22Rv1 (cell line): ENCODE measurements at regions not wholly inside any gene's neighbourhood (a gene's known extent, or its start where the extent isn't known, plus 50 kb on each side); places are given as distances from the start of the nearest gene placed in this dataset.

ENCODE experiments used
- H3K27ac ChIP-seq: fragments of 450-650 bp; 2 replicates; pipeline ENCODE4 v1.5.1; 2017
- CTCF ChIP-seq: fragments of 450-650 bp; IDR thresholded peaks from 2 replicates; pipeline ENCODE4 v1.5.1; 2017; ENCODE audit warnings: mild to moderate bottlenecking
- ZFX ChIP-seq: fragments of 450-650 bp; IDR thresholded peaks from 2 replicates; pipeline ENCODE4 v1.6.1; 2017; ENCODE audit warnings: antibody characterized with exemption, borderline replicate concordance

GRCh38 chr6:106767271-106767670, 137.9 kb downstream of the QRSL1 start:
- no peak overlapping the region for H3K27ac ChIP-seq
- TF ChIP-seq CTCF (no peak), ZFX (no peak)

DNA sequence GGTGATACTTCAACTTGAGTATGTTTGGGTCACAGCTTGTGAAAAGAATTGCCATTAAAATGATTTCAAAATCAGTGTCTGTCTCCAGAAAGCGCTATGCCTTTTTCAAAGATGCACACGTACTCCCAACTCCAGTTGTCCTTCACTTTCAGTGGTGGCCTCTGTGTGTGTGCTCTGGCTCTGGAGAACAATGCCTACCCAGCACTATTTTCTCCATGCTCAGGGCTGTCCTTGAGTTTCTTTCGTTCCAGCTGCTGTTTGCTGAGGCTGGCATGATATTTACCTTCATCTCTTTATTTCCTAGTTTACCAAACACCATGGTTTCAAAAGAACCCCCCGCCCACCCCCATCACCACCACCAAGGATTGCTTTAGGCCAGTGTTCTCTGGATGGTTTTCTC, 136.8 kb downstream of the QRSL1 start:
- H3K27ac ChIP-seq = no peak overlapping the region
- no peak for TF ChIP-seq CTCF
- TF ChIP-seq ZFX = no peak

DNA sequence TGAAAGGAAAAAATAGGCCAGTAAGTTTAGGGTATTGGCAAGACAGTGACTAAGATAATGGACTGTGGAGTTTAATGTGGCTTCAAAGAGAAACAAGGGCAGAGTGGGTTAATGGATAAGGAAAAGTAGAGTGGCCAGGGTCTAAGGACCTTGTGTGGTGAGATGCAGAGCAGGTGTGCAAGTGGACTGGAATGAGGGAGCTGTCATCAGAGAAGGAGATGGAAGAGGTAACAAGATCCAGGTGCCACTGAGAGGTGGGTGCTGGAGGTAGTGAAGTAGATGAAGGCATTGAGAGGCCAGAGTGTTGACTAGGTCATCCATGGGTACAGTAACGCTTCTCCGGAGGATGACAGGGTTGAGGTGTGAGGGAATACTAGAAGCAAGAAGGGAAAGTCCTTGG, 136.1 kb downstream of the QRSL1 start:
- no peak for TF ChIP-seq CTCF
- TF ChIP-seq ZFX = no peak

GRCh38 chr6:106764353-106764980, 135.1 kb downstream of the QRSL1 start:
- TF ChIP-seq ZFX = no peak
- TF ChIP-seq CTCF = no peak
- peak overlapping the region; percentile 54 for H3K27ac ChIP-seq

More for the DNA sequence above, 136.1 kb downstream of the QRSL1 start:
- peak overlapping the region; percentile 54 for H3K27ac ChIP-seq

- no peak overlapping the region for H3K27ac ChIP-seq
These were observed 134.0 kb downstream of the QRSL1 start for GRCh38 chr6:106763361-106763760.

GRCh38 chr6:106761160-106761559, 131.8 kb downstream of the QRSL1 start:
- no peak for TF ChIP-seq ZFX
- no peak for TF ChIP-seq CTCF
- no peak overlapping the region for H3K27ac ChIP-seq

More at GRCh38 chr6:106763361-106763760, 134.0 kb downstream of the QRSL1 start:
- no peak for TF ChIP-seq ZFX

GRCh38 chr6:106759112-106759511, 129.7 kb downstream of the QRSL1 start:
- no peak for TF ChIP-seq CTCF
- no peak for TF ChIP-seq ZFX
- H3K27ac ChIP-seq = no peak overlapping the region

DNA sequence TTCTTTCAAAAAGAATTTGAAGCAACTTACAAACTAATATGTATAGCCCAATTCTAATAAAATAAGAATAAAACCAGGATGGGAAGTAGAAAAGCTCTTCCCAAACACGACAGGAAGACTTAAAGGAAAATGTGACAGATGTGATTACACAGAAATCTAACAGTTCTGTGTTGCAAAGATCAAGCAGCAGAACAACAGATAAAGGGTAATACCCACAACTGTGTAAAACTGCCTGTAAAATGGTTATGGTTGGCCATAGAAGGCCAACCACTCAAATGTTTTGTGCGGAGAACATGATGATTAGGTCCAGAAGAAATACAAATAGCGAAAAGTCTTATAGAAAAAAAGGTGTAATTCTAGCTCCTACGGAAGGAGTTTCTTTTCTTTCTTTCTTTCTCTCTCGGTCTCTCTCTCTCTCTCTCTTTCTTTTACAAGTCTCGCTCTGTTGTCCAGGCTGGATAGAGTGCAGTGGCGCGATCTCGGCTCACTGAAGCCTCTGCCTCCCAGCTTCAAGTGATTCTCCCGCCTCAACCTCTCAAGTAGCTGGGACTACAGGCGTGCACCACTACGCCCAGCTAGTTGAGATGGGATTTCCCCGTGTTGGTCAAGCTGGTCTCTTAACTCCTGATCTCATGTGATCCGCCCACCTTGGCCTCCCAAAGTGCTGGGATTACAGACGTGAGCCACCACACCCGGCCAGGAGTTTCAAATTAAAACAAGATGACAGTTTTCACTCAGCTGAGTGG, 128.5 kb downstream of the QRSL1 start:
- TF ChIP-seq CTCF (no peak), ZFX (no peak)
- peak overlapping the region; percentile 25; the same call in 1 of the 2 replicates for H3K27ac ChIP-seq
